Mesenchymal stem cell (in vitro differentiated cells and primary cell): ENCODE measurements at regions not wholly inside any gene's neighbourhood (a gene's known extent, or its start where the extent isn't known, plus 50 kb on each side); places are given as distances from the start of the nearest gene placed in this dataset.

Experiments used
- DNase-seq: peaks from one replicate; pipeline ENCODE4 v3.0.0-alpha.2; 2013
- H2AFZ ChIP-seq: one replicate; pipeline ENCODE4 v1.6.1; 2013; ENCODE audit warnings: low read depth, mild to moderate bottlenecking, control low read depth, inconsistent platforms, low read length, moderate library complexity
- H2AK5ac ChIP-seq: 2 replicates; pipeline ENCODE4 v1.6.1; 2013; ENCODE audit warnings: low read length, moderate library complexity, mild to moderate bottlenecking, inconsistent platforms; ENCODE audit not compliant: severe bottlenecking
- H2BK120ac ChIP-seq: one replicate; pipeline ENCODE4 v1.6.1; 2013; ENCODE audit warnings: low read depth, mild to moderate bottlenecking, inconsistent platforms, low read length, moderate library complexity
- H2BK12ac ChIP-seq, 2 experiments: one replicate each; pipeline ENCODE4 v1.6.1; 2013; ENCODE audit warnings: inconsistent platforms in 2 of 2, low read length in 2 of 2, mild to moderate bottlenecking in 2 of 2, moderate library complexity in 2 of 2, control low read depth in 1 of 2
- H2BK15ac ChIP-seq: one replicate; pipeline ENCODE4 v1.6.1; 2013; ENCODE audit warnings: mild to moderate bottlenecking, low read depth, inconsistent platforms; ENCODE audit not compliant: poor library complexity, severe bottlenecking
- H2BK5ac ChIP-seq: 2 replicates; pipeline ENCODE4 v1.6.1; 2013; ENCODE audit warnings: low read depth, mild to moderate bottlenecking, low read length, control low read depth, inconsistent platforms; ENCODE audit not compliant: poor library complexity, severe bottlenecking
- H3K14ac ChIP-seq, 2 experiments: one replicate each; pipeline ENCODE4 v1.6.1; 2013; ENCODE audit warnings: inconsistent platforms in 2 of 2, low read length in 2 of 2, control low read depth in 1 of 2, mild to moderate bottlenecking in 1 of 2, moderate library complexity in 1 of 2
- H3K18ac ChIP-seq, 2 experiments: one replicate each; pipeline ENCODE4 v1.6.1; 2013; ENCODE audit warnings: inconsistent platforms in 2 of 2, low read length in 2 of 2, control low read depth in 1 of 2, low read depth in 1 of 2, mild to moderate bottlenecking in 1 of 2
- H3K23ac ChIP-seq, 2 experiments: one replicate each; pipeline ENCODE4 v1.6.1; 2013; ENCODE audit warnings: inconsistent platforms in 2 of 2, low read length in 2 of 2, mild to moderate bottlenecking in 2 of 2, moderate library complexity in 2 of 2, control low read depth in 1 of 2
- H3K27ac ChIP-seq: 2 replicates; pipeline ENCODE4 v1.5.1; 2013; ENCODE audit warnings: mild to moderate bottlenecking, moderate library complexity, low read length, control low read depth, inconsistent platforms; ENCODE audit not compliant: poor library complexity, severe bottlenecking
- H3K27me3 ChIP-seq, 2 experiments: 2 replicates each; pipeline versions ENCODE4 v1.6.1 to v1.7.0; 2013; ENCODE audit warnings: low read length in 2 of 2, mild to moderate bottlenecking in 2 of 2, moderate library complexity in 2 of 2, control low read depth in 1 of 2, inconsistent platforms in 1 of 2; ENCODE audit not compliant: control insufficient read depth in 1 of 2, insufficient read depth in 1 of 2
- H3K36me3 ChIP-seq, 2 experiments: 2 replicates each; pipeline versions ENCODE4 v1.6.1 to v1.7.0; 2013; ENCODE audit warnings: low read length in 2 of 2, control low read depth in 1 of 2, inconsistent platforms in 1 of 2, low read depth in 1 of 2, mild to moderate bottlenecking in 1 of 2; ENCODE audit not compliant: insufficient read depth in 2 of 2, control insufficient read depth in 1 of 2
- H3K4ac ChIP-seq, 2 experiments: one replicate each; pipeline ENCODE4 v1.6.1; 2013; ENCODE audit warnings: inconsistent platforms in 2 of 2, low read length in 2 of 2, mild to moderate bottlenecking in 2 of 2, moderate library complexity in 2 of 2, control low read depth in 1 of 2, low read depth in 1 of 2
- H3K4me1 ChIP-seq: 2 replicates; pipeline ENCODE4 v1.6.1; 2013; ENCODE audit warnings: low read depth, low read length, control low read depth; ENCODE audit not compliant: control insufficient read depth, insufficient read depth
- H3K4me2 ChIP-seq: 2 replicates; pipeline ENCODE4 v1.6.1; 2013; ENCODE audit warnings: low read length, mild to moderate bottlenecking, inconsistent platforms; ENCODE audit not compliant: poor library complexity, severe bottlenecking
- H3K4me3 ChIP-seq, 2 experiments: 2 replicates each; pipeline versions ENCODE4 v1.5.1 to v1.7.0; 2013; ENCODE audit warnings: low read length in 2 of 2, mild to moderate bottlenecking in 2 of 2, control low read depth in 1 of 2, low read depth in 1 of 2; ENCODE audit not compliant: insufficient read depth in 1 of 2
- H3K79me1 ChIP-seq: replicated peaks from 2 replicates; pipeline ENCODE4 v1.6.1; 2013; ENCODE audit warnings: mild to moderate bottlenecking, control low read depth, low read length, inconsistent platforms; ENCODE audit not compliant: poor library complexity, severe bottlenecking
- H3K9ac ChIP-seq: 2 replicates; pipeline ENCODE4 v1.7.0; 2013; ENCODE audit warnings: mild to moderate bottlenecking, low read length, moderate library complexity
- H3K9me3 ChIP-seq: 2 replicates; pipeline ENCODE4 v1.7.0; 2013; ENCODE audit warnings: mild to moderate bottlenecking, low read length; ENCODE audit not compliant: control insufficient read depth
- H4K8ac ChIP-seq: one replicate; pipeline ENCODE4 v1.6.1; 2013; ENCODE audit warnings: inconsistent platforms, mild to moderate bottlenecking, low read length, moderate library complexity
- H4K91ac ChIP-seq: one replicate; pipeline ENCODE4 v1.6.1; 2013; ENCODE audit warnings: mild to moderate bottlenecking, low read length, inconsistent platforms
- WGBS: methylation state at CpG from one replicate; pipeline ENCODE4 v1.1.7; 2013; ENCODE audit warnings: mixed read lengths; 5-methylcytosine and 5-hydroxymethylcytosine counted together

DNA sequence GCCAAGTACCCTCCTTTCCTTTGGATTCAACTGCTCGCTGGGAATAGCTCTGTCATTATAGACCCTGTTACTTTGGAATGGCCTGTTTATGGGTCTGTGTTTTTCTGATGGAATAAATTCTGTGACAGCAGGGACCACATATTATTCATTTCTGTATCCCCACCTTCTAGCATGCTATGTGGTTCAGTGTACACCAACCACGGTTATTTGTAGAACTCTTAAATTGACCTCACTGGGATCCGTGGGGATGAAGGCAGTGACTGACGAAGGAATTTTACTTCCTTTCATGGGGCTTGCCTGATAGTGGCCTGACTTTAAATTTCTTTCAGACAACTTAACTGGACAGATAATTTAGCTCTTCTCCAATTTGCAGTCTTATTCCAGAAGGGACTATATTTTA, 343.2 kb downstream of the SPRY1 start:
- no peak overlapping the region for H3K9ac ChIP-seq
- no peaks in the 10 kb centered on the region for H3K79me1 ChIP-seq
- no peaks in the 10 kb centered on the region for H3K9me3 ChIP-seq
- no peak overlapping the region for H2BK15ac ChIP-seq
- no peak overlapping the region for H2AK5ac ChIP-seq
- H3K4me3 ChIP-seq, result no peak overlapping the region
- no peak overlapping the region for H2BK5ac ChIP-seq
- no peaks in the 10 kb centered on the region for H3K27me3 ChIP-seq
- WGBS, result 89% methylated on average over 3 of the region's 4 CpGs
- no peak overlapping the region for H2BK120ac ChIP-seq
- H3K4me2 ChIP-seq, result no peak overlapping the region
- no peak overlapping the region for H4K8ac ChIP-seq
- H3K23ac ChIP-seq, result no peak overlapping the region
- H3K36me3 ChIP-seq, result no peaks in the 10 kb centered on the region
- no peak overlapping the region for H3K4ac ChIP-seq
- no peak overlapping the region for H2AFZ ChIP-seq
- H2BK12ac ChIP-seq, result peak overlapping the region in 1 of 2 experiments; percentile 71
- no peaks in the 10 kb centered on the region for H3K4me1 ChIP-seq
- H3K27ac ChIP-seq, result no peak overlapping the region
- H3K18ac ChIP-seq, result no peak overlapping the region
- no peak overlapping the region for H3K14ac ChIP-seq
- DNase-seq, result no peak
- no peak overlapping the region for H4K91ac ChIP-seq

DNA sequence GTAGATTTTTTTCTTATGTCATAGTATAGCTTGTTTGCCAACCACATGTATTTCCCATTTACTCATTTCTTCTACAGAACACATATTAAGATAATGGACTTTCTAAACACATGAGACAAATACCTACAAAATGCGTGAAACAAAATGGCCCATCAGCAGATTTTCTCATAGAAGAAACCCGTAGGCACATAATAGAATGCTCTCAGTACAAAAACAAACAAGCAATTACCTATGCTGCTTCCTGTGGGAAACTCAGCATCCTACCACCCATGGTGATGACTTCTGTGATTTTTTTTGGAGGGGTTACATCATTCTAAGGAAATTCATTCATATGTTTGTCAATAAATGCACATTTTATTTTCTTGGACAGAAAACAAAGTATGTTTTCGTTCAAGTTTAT, 343.6 kb downstream of the SPRY1 start:
- Histone ChIP-seq H3K4ac (no peak overlapping the region), H3K36me3 (no peaks in the 10 kb centered on the region), H3K9ac (no peak overlapping the region), H2BK15ac (no peak overlapping the region), H3K18ac (no peak overlapping the region), H2BK120ac (no peak overlapping the region), H2AK5ac (no peak overlapping the region), H2BK5ac (no peak overlapping the region), H3K4me3 (no peak overlapping the region), H3K14ac (no peak overlapping the region), H4K8ac (no peak overlapping the region), H3K4me2 (no peak overlapping the region), H3K9me3 (no peaks in the 10 kb centered on the region), H2AFZ (no peak overlapping the region), H3K27me3 (no peaks in the 10 kb centered on the region), H3K79me1 (no peaks in the 10 kb centered on the region), H4K91ac (no peak overlapping the region), H3K4me1 (no peaks in the 10 kb centered on the region), H3K27ac (no peak overlapping the region), H2BK12ac (no peak overlapping the region), H3K23ac (no peak overlapping the region)
- DNase-seq, result no peak
- 68% methylated on average over 2 of the region's 3 CpGs for WGBS

GRCh38 chr4:123741906-123742305, 345.3 kb downstream of the SPRY1 start:
- WGBS, result no CpG with 5 or more reads among the region's 2 CpGs
- no peak overlapping the region for H3K27ac ChIP-seq
- DNase-seq, result peak; percentile 21
- H3K14ac ChIP-seq, result no peak overlapping the region
- H2AK5ac ChIP-seq, result no peak overlapping the region
- no peaks in the 10 kb centered on the region for H3K4me1 ChIP-seq
- H2BK12ac ChIP-seq, result no peak overlapping the region
- no peak overlapping the region for H4K8ac ChIP-seq
- no peak overlapping the region for H3K4me2 ChIP-seq
- no peak overlapping the region for H3K18ac ChIP-seq
- H3K36me3 ChIP-seq, result no peaks in the 10 kb centered on the region
- H2AFZ ChIP-seq, result no peak overlapping the region
- peak overlapping the region in 1 of 2 experiments; percentile 15 for H3K4ac ChIP-seq
- H4K91ac ChIP-seq, result no peak overlapping the region
- no peaks in the 10 kb centered on the region for H3K79me1 ChIP-seq
- no peak overlapping the region for H2BK15ac ChIP-seq
- no peak overlapping the region for H2BK5ac ChIP-seq
- H3K9ac ChIP-seq, result no peak overlapping the region
- H2BK120ac ChIP-seq, result no peak overlapping the region
- no peaks in the 10 kb centered on the region for H3K9me3 ChIP-seq
- H3K27me3 ChIP-seq, result no peaks in the 10 kb centered on the region
- no peak overlapping the region for H3K23ac ChIP-seq
- no peak overlapping the region for H3K4me3 ChIP-seq

DNA sequence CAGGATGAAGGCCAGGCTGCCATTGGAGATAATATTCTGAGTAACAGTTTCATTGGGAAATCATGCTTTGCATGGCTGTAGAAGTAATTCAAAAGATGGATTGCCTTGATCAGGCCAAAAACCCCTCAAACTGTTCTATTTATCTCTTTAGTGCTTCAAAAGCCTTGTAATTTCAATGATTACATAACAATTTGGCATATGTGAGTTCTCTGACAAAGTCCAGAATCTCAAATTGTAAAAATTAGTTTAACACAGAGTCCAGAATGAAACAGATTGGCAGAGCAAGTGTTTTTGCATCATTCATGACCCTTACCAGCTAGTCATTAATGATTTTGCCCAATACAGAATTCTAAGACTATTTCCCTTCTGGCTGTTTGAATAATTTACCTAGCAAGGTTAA, 347.3 kb downstream of the SPRY1 start:
- no peak overlapping the region for H2BK15ac ChIP-seq
- H3K4me1 ChIP-seq, result no peaks in the 10 kb centered on the region
- no peak overlapping the region for H3K27ac ChIP-seq
- H3K4me3 ChIP-seq, result no peak overlapping the region
- H3K27me3 ChIP-seq, result no peaks in the 10 kb centered on the region
- H2AFZ ChIP-seq, result no peak overlapping the region
- H3K14ac ChIP-seq, result no peak overlapping the region
- no peak overlapping the region for H2AK5ac ChIP-seq
- no peaks in the 10 kb centered on the region for H3K9me3 ChIP-seq
- no peak overlapping the region for H2BK120ac ChIP-seq
- no peak overlapping the region for H2BK5ac ChIP-seq
- H3K79me1 ChIP-seq, result no peaks in the 10 kb centered on the region
- no peak overlapping the region for H3K9ac ChIP-seq
- H3K36me3 ChIP-seq, result no peaks in the 10 kb centered on the region
- no peak overlapping the region for H3K4ac ChIP-seq
- DNase-seq, result no peak
- H3K18ac ChIP-seq, result no peak overlapping the region
- no peak overlapping the region for H2BK12ac ChIP-seq
- no peak overlapping the region for H4K91ac ChIP-seq
- H3K23ac ChIP-seq, result no peak overlapping the region
- H4K8ac ChIP-seq, result no peak overlapping the region
- no peak overlapping the region for H3K4me2 ChIP-seq
